ENCODE measurements at regions not wholly inside any gene's neighbourhood (a gene's known extent, or its start where the extent isn't known, plus 50 kb on each side); places are given as distances from the start of the nearest gene placed in this dataset.
"Not testable (repeated sequence)": the region's sequence is repeated elsewhere in the genome, so short reads cannot be mapped to it uniquely, and the experiment has no call there.

- peak; percentile 10 for DNase-seq (ENCODE audit: low spot score)
Observed at GRCh38 chr2:240191001-240191400, 50.5 kb upstream of the OTOS start.

GRCh38 chr2:240192661-240193060 lies 52.2 kb upstream of the OTOS start:
- DNase-seq (ENCODE audit: low spot score): no peak

GRCh38 chr2:240194341-240194762 lies 53.9 kb upstream of the OTOS start:
- not testable (repeated sequence) for DNase-seq (ENCODE audit: low spot score)

GRCh38 chr2:240195316-240195861 lies 54.9 kb upstream of the OTOS start:
- no peak for DNase-seq (ENCODE audit: low spot score)

- no peak for DNase-seq (ENCODE audit: low spot score)
Observed at GRCh38 chr2:240196716-240197461, 56.4 kb upstream of the OTOS start.

GRCh38 chr2:240197462-240198139 lies 57.1 kb upstream of the OTOS start:
- no peak for DNase-seq (ENCODE audit: low spot score)

- no peak for DNase-seq (ENCODE audit: low spot score)
Observed at GRCh38 chr2:240198226-240198625, 57.8 kb upstream of the OTOS start.

GRCh38 chr2:240199133-240199870 lies 58.8 kb upstream of the OTOS start:
- DNase-seq (ENCODE audit: low spot score): no peak

GRCh38 chr2:240200230-240201051 lies 60.0 kb upstream of the OTOS start:
- no peak for DNase-seq (ENCODE audit: low spot score)

GRCh38 chr2:240201866-240202265 lies 61.4 kb upstream of the OTOS start:
- DNase-seq (ENCODE audit: low spot score): no peak

- no peak for DNase-seq (ENCODE audit: low spot score)
Observed at GRCh38 chr2:240202586-240202985, 62.1 kb upstream of the OTOS start.

- no peak for DNase-seq (ENCODE audit: low spot score)
Observed at GRCh38 chr2:240203031-240203787, 62.8 kb upstream of the OTOS start.

- no peak for DNase-seq (ENCODE audit: low spot score)
Observed at GRCh38 chr2:240203788-240204270, 63.4 kb upstream of the OTOS start.

- no peak for DNase-seq (ENCODE audit: low spot score)
Observed at GRCh38 chr2:240204431-240205276, 64.2 kb upstream of the OTOS start.

GRCh38 chr2:240205348-240205747 lies 64.9 kb upstream of the OTOS start:
- no peak for DNase-seq (ENCODE audit: low spot score)

GRCh38 chr2:240205772-240206171 lies 65.3 kb upstream of the OTOS start:
- DNase-seq (ENCODE audit: low spot score): no peak

GRCh38 chr2:240206630-240207029 lies 66.2 kb upstream of the OTOS start:
- DNase-seq (ENCODE audit: low spot score): no peak

GRCh38 chr2:240207661-240208060 lies 67.2 kb upstream of the OTOS start:
- no peak for DNase-seq (ENCODE audit: low spot score)

- no peak for DNase-seq (ENCODE audit: low spot score)
Observed at GRCh38 chr2:240208096-240208495, 67.6 kb upstream of the OTOS start.

- DNase-seq (ENCODE audit: low spot score): no peak
Observed at GRCh38 chr2:240208631-240209211, 68.3 kb upstream of the OTOS start.
